ENCODE measurements at regions not wholly inside any gene's neighbourhood (a gene's known extent, or its start where the extent isn't known, plus 50 kb on each side); places are given as distances from the start of the nearest gene placed in this dataset.

DNA sequence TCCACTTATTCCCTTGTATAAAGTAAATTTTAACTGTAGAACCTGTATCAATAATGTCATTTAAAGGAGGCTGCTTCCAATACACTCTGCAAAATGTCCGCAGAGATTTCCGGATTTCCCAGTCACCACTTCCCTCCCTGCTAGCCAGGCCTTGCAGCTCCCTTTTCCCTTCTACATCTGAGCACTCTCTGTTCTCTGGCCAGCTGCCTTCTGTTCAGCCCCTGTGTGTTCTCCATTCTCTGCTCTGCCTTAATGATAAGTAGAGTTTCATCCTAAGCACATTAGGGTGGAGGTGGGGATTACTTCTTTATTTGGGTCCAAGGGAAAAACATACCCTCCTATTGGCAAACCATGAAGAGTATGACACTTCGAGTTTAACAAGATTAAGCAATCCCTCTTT, 719.6 kb upstream of the WWC1 start:
- Histone ChIP-seq H3K4me1 (ENCODE audit: insufficient read depth, low read length) (no peaks in the 10 kb centered on the region), H3K79me2 (ENCODE audit: insufficient read depth, low read length) (no peaks in the 10 kb centered on the region), H3K27ac (ENCODE audit: extremely low read length, insufficient read depth, low read length) (no peak overlapping the region), H3K9ac (ENCODE audit: insufficient read depth, low read depth, low read length) (no peak overlapping the region), H2AFZ (ENCODE audit: low read length) (no peak overlapping the region), H4K20me1 (ENCODE audit: insufficient read depth, low read length) (no peaks in the 10 kb centered on the region), H3K9me3 (ENCODE audit: low read length) (no peaks in the 10 kb centered on the region), H3K36me3 (replicated peaks in 1 of 2; ENCODE audit: control insufficient read depth in 1 of 2, insufficient read depth in 2 of 2, low read length in 2 of 2) (no peaks in the 10 kb centered on the region), H3K4me2 (ENCODE audit: low read depth, low read length) (no peak overlapping the region), H3K27me3 (ENCODE audit: control insufficient read depth in 1 of 2, insufficient read depth in 2 of 2, low read length in 2 of 2) (peaks cover 0 to 6% of the 10 kb centered on the region in 2 experiments; a peak in 1 of 5 replicates), H3K4me3 (replicated peaks in 1 of 3; ENCODE audit: insufficient read depth in 1 of 3, low read depth in 2 of 3, low read length in 3 of 3) (no peak overlapping the region)
- POLR2A ChIA-PET = no interaction called here
- CTCF ChIA-PET (ENCODE audit: low intra/inter-chr PET ratio, low total read pairs) = no interaction called here
- WGBS (ENCODE audit: low lambda C conversion rate) = 46% methylated on average over 3 of the region's 3 CpGs
- intact Hi-C loops (cut with micrococcal nuclease; ENCODE audit: unreplicated experiment) = no loop called here
- BruUV-seq (replicated peaks) = no TSS peak
- ATAC-seq (no peak), DNase-seq (ENCODE audit: low spot score) (no peak), FAIRE-seq (no peak)
- TF ChIP-seq, protein P1, sequence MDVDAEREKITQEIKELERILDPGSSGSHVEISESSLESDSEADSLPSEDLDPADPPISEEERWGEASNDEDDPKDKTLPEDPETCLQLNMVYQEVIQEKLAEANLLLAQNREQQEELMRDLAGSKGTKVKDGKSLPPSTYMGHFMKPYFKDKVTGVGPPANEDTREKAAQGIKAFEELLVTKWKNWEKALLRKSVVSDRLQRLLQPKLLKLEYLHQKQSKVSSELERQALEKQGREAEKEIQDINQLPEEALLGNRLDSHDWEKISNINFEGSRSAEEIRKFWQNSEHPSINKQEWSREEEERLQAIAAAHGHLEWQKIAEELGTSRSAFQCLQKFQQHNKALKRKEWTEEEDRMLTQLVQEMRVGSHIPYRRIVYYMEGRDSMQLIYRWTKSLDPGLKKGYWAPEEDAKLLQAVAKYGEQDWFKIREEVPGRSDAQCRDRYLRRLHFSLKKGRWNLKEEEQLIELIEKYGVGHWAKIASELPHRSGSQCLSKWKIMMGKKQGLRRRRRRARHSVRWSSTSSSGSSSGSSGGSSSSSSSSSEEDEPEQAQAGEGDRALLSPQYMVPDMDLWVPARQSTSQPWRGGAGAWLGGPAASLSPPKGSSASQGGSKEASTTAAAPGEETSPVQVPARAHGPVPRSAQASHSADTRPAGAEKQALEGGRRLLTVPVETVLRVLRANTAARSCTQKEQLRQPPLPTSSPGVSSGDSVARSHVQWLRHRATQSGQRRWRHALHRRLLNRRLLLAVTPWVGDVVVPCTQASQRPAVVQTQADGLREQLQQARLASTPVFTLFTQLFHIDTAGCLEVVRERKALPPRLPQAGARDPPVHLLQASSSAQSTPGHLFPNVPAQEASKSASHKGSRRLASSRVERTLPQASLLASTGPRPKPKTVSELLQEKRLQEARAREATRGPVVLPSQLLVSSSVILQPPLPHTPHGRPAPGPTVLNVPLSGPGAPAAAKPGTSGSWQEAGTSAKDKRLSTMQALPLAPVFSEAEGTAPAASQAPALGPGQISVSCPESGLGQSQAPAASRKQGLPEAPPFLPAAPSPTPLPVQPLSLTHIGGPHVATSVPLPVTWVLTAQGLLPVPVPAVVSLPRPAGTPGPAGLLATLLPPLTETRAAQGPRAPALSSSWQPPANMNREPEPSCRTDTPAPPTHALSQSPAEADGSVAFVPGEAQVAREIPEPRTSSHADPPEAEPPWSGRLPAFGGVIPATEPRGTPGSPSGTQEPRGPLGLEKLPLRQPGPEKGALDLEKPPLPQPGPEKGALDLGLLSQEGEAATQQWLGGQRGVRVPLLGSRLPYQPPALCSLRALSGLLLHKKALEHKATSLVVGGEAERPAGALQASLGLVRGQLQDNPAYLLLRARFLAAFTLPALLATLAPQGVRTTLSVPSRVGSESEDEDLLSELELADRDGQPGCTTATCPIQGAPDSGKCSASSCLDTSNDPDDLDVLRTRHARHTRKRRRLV (CRISPR knock-in tag; IDR thresholded peaks at IDR 0.05) = no peak
- TF ChIP-seq, protein P2, sequence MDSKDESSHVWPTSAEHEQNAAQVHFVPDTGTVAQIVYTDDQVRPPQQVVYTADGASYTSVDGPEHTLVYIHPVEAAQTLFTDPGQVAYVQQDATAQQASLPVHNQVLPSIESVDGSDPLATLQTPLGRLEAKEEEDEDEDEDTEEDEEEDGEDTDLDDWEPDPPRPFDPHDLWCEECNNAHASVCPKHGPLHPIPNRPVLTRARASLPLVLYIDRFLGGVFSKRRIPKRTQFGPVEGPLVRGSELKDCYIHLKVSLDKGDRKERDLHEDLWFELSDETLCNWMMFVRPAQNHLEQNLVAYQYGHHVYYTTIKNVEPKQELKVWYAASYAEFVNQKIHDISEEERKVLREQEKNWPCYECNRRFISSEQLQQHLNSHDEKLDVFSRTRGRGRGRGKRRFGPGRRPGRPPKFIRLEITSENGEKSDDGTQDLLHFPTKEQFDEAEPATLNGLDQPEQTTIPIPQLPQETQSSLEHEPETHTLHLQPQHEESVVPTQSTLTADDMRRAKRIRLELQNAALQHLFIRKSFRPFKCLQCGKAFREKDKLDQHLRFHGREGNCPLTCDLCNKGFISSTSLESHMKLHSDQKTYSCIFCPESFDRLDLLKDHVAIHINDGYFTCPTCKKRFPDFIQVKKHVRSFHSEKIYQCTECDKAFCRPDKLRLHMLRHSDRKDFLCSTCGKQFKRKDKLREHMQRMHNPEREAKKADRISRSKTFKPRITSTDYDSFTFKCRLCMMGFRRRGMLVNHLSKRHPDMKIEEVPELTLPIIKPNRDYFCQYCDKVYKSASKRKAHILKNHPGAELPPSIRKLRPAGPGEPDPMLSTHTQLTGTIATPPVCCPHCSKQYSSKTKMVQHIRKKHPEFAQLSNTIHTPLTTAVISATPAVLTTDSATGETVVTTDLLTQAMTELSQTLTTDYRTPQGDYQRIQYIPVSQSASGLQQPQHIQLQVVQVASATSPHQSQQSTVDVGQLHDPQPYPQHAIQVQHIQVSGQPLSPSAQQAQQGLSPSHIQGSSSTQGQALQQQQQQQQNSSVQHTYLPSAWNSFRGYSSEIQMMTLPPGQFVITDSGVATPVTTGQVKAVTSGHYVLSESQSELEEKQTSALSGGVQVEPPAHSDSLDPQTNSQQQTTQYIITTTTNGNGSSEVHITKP (CRISPR knock-in tag; IDR thresholded peaks at IDR 0.05; ENCODE audit: low read depth) = no peak
- TF ChIP-seq ZNF549 (CRISPR knock-in tag; IDR thresholded peaks at IDR 0.05) = no peak
- in situ Hi-C loops (cut with HindIII; ENCODE audit: extremely low pct_ligation_motif_present, low pct_unique_long_range_greater_than_20kb) = no loop called here
